Neutrophil (primary cell): ENCODE measurements at regions not wholly inside any gene's neighbourhood (a gene's known extent, or its start where the extent isn't known, plus 50 kb on each side); places are given as distances from the start of the nearest gene placed in this dataset.

Experiments
- H3K27ac ChIP-seq: fragments of 200-600 bp; sonication (generic); 2 replicates; pipeline ENCODE4 v1.5.1; 2016; ENCODE audit warnings: mild to moderate bottlenecking, moderate library complexity
- H3K27me3 ChIP-seq: fragments of 200-600 bp; sonication (generic); 2 replicates; pipeline ENCODE4 v1.6.0; 2016; ENCODE audit warnings: mild to moderate bottlenecking
- H3K36me3 ChIP-seq: fragments of 200-600 bp; sonication (generic); 2 replicates; pipeline ENCODE4 v1.5.1; 2017
- H3K4me1 ChIP-seq, 2 experiments: fragments of 200-600 bp in 1 of 2; sonication (generic) in 1 of 2; 1 replicate in 1 of 2; 2 replicates in 1 of 2; pipeline versions ENCODE4 v1.5.1 to v1.6.1; 2013 to 2016; ENCODE audit warnings: low read depth in 1 of 2, low read length in 1 of 2, mild to moderate bottlenecking in 1 of 2, moderate library complexity in 1 of 2; ENCODE audit not compliant: control insufficient read depth in 1 of 2, insufficient read depth in 1 of 2
- H3K4me3 ChIP-seq, 2 experiments: fragments of 200-600 bp in 1 of 2; sonication (generic) in 1 of 2; 1 replicate in 1 of 2; 2 replicates in 1 of 2; pipeline ENCODE4 v1.5.1; 2013 to 2016; ENCODE audit warnings: low read depth in 1 of 2, low read length in 1 of 2, mild to moderate bottlenecking in 1 of 2, moderate library complexity in 1 of 2
- H3K9me3 ChIP-seq: fragments of 200-600 bp; sonication (generic); 2 replicates; pipeline ENCODE4 v1.5.1; 2016
- CTCF ChIP-seq: fragments of 200-600 bp; sonication (generic); IDR thresholded peaks from 2 replicates; pipeline ENCODE4 v1.5.1; 2016; ENCODE audit warnings: antibody characterized with exemption

- TF ChIP-seq CTCF, result no peak
- no peak overlapping the region for H3K4me3 ChIP-seq
- H3K27ac ChIP-seq, result no peak overlapping the region
- no peaks in the 10 kb centered on the region for H3K9me3 ChIP-seq
- H3K4me1 ChIP-seq, result peaks cover 0 to 5% of the 10 kb centered on the region in 2 experiments
- H3K27me3 ChIP-seq, result peaks cover 16% of the 10 kb centered on the region
- no peaks in the 10 kb centered on the region for H3K36me3 ChIP-seq
These were observed 62.4 kb upstream of the PIAS1 start for GRCh38 chr15:67991706-67992105.

GRCh38 chr15:67992411-67992810, 61.7 kb upstream of the PIAS1 start:
- no peaks in the 10 kb centered on the region for H3K9me3 ChIP-seq
- H3K4me1 ChIP-seq, result peaks cover 0 to 5% of the 10 kb centered on the region in 2 experiments
- H3K4me3 ChIP-seq, result no peak overlapping the region
- H3K36me3 ChIP-seq, result no peaks in the 10 kb centered on the region
- no peak for TF ChIP-seq CTCF
- H3K27me3 ChIP-seq, result peaks cover 15% of the 10 kb centered on the region
- H3K27ac ChIP-seq, result no peak overlapping the region

DNA sequence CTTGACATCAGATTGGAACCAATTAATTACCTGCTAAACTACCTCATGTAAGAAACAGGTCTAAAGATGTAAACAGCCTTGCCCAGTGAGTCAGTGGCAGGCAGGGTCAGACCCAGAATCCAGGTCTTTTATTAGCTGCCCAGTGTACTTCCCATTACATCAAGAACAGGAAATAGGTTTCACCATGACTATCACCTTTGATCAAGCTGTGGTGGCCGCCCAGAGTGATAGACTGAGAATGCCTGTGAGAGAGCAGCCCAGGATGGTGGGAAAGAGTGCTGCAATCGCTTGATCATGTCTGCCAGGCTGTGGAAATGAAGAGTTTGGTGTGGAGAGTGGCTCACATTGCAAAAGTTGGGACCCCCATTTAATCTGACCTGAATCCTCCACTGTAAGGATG, 61.3 kb upstream of the PIAS1 start:
- Histone ChIP-seq H3K27ac (no peak overlapping the region), H3K4me3 (no peak overlapping the region), H3K27me3 (peaks cover 11% of the 10 kb centered on the region), H3K9me3 (no peaks in the 10 kb centered on the region), H3K36me3 (no peaks in the 10 kb centered on the region), H3K4me1 (peaks cover 0 to 5% of the 10 kb centered on the region in 2 experiments)
- TF ChIP-seq CTCF, result no peak

- H3K4me3 ChIP-seq, result no peak overlapping the region
- TF ChIP-seq CTCF, result no peak
- H3K4me1 ChIP-seq, result peaks cover 0 to under 1% of the 10 kb centered on the region in 2 experiments
- H3K27me3 ChIP-seq, result no peaks in the 10 kb centered on the region
- H3K36me3 ChIP-seq, result no peaks in the 10 kb centered on the region
- no peak overlapping the region for H3K27ac ChIP-seq
- no peaks in the 10 kb centered on the region for H3K9me3 ChIP-seq
These were observed 56.1 kb upstream of the PIAS1 start for GRCh38 chr15:67997996-67998395.

GRCh38 chr15:67998599-67999133, 55.4 kb upstream of the PIAS1 start:
- Histone ChIP-seq H3K36me3 (no peaks in the 10 kb centered on the region), H3K9me3 (no peaks in the 10 kb centered on the region), H3K27me3 (no peaks in the 10 kb centered on the region), H3K4me3 (no peak overlapping the region), H3K4me1 (no peaks in the 10 kb centered on the region), H3K27ac (no peak overlapping the region)
- TF ChIP-seq CTCF, result no peak
